ENCODE measurements at regions not wholly inside any gene's neighbourhood (a gene's known extent, or its start where the extent isn't known, plus 50 kb on each side); places are given as distances from the start of the nearest gene placed in this dataset.
"Not testable (repeated sequence)": the region's sequence is repeated elsewhere in the genome, so short reads cannot be mapped to it uniquely, and the experiment has no call there.

- no peak overlapping the region for H3K4me3 ChIP-seq (ENCODE audit: low read length)
- TF ChIP-seq CTCF (conservative IDR thresholded peaks at IDR 0.05; ENCODE audit: low read length), result no peak
- no peak for DNase-seq (ENCODE audit: low read depth)
These were observed 316.6 kb downstream of the EDEM1 start for GRCh38 chr3:5504135-5504534.

GRCh38 chr3:5505163-5505562 is 317.7 kb downstream of the EDEM1 start:
- DNase-seq (ENCODE audit: low read depth), result no peak
- H3K4me3 ChIP-seq (ENCODE audit: low read length), result no peak overlapping the region
- TF ChIP-seq CTCF (conservative IDR thresholded peaks at IDR 0.05; ENCODE audit: low read length), result no peak

GRCh38 chr3:5505997-5506396 is 318.5 kb downstream of the EDEM1 start:
- H3K4me3 ChIP-seq (ENCODE audit: low read length), result no peak overlapping the region
- TF ChIP-seq CTCF (conservative IDR thresholded peaks at IDR 0.05; ENCODE audit: low read length), result no peak
- DNase-seq (ENCODE audit: low read depth), result no peak

GRCh38 chr3:5508860-5509259 is 321.4 kb downstream of the EDEM1 start:
- not testable (repeated sequence) for DNase-seq (ENCODE audit: low read depth); H3K4me3 ChIP-seq (ENCODE audit: low read length)

- no peak for DNase-seq (ENCODE audit: low read depth)
- no peak for TF ChIP-seq CTCF (conservative IDR thresholded peaks at IDR 0.05; ENCODE audit: low read length)
- H3K4me3 ChIP-seq (ENCODE audit: low read length), result no peak overlapping the region
These were observed 322.8 kb downstream of the EDEM1 start for GRCh38 chr3:5510300-5510699.

GRCh38 chr3:5517921-5518320 is 330.4 kb downstream of the EDEM1 start:
- DNase-seq (ENCODE audit: low read depth), result no peak
- TF ChIP-seq CTCF (conservative IDR thresholded peaks at IDR 0.05; ENCODE audit: low read length), result no peak
- H3K4me3 ChIP-seq (ENCODE audit: low read length), result no peak overlapping the region

- H3K4me3 ChIP-seq (ENCODE audit: low read length), result no peak overlapping the region
- no peak for TF ChIP-seq CTCF (conservative IDR thresholded peaks at IDR 0.05; ENCODE audit: low read length)
- DNase-seq (ENCODE audit: low read depth), result no peak
These were observed 332.7 kb downstream of the EDEM1 start for GRCh38 chr3:5520237-5520636.

- TF ChIP-seq CTCF (conservative IDR thresholded peaks at IDR 0.05; ENCODE audit: low read length), result no peak
- DNase-seq (ENCODE audit: low read depth), result no peak
- no peak overlapping the region for H3K4me3 ChIP-seq (ENCODE audit: low read length)
These were observed 335.6 kb downstream of the EDEM1 start for GRCh38 chr3:5523125-5523524.

Data from AG10803 (cell line).